CD4-positive, alpha-beta T cell treated with Interleukin-15 for 4 hours (primary cell): ENCODE measurements at regions not wholly inside any gene's neighbourhood (a gene's known extent, or its start where the extent isn't known, plus 50 kb on each side); places are given as distances from the start of the nearest gene placed in this dataset.
"Not testable (repeated sequence)": the region's sequence is repeated elsewhere in the genome, so short reads cannot be mapped to it uniquely, and the experiment has no call there.

Experiments used
- DNase-seq: peaks from one replicate; pipeline ENCODE4 v3.0.0-alpha.2; 2020; ENCODE audit warnings: low spot score

GRCh38 chr5:25764733-25765132 lies 1120.0 kb upstream of the CDH10 start:
- DNase-seq, result no peak

GRCh38 chr5:25763781-25764180 lies 1119.0 kb upstream of the CDH10 start:
- DNase-seq, result no peak

- DNase-seq, result no peak
Measured at GRCh38 chr5:25754895-25755294, 1110.1 kb upstream of the CDH10 start.

- DNase-seq, result no peak
Measured at GRCh38 chr5:25744908-25745307, 1100.1 kb upstream of the CDH10 start.

GRCh38 chr5:25716680-25717079 lies 1071.9 kb upstream of the CDH10 start:
- no peak for DNase-seq

- DNase-seq, result no peak
Measured at GRCh38 chr5:25713259-25713658, 1068.5 kb upstream of the CDH10 start.

- DNase-seq, result no peak
Measured at GRCh38 chr5:25707093-25707492, 1062.3 kb upstream of the CDH10 start.

- no peak for DNase-seq
Measured at GRCh38 chr5:25701936-25702335, 1057.2 kb upstream of the CDH10 start.

GRCh38 chr5:25694801-25695200 lies 1050.0 kb upstream of the CDH10 start:
- no peak for DNase-seq

- no peak for DNase-seq
Measured at GRCh38 chr5:25688156-25688555, 1043.4 kb upstream of the CDH10 start.

GRCh38 chr5:25669645-25670401 lies 1025.0 kb upstream of the CDH10 start:
- no peak for DNase-seq

- DNase-seq, result no peak
Measured at GRCh38 chr5:25662610-25663009, 1017.8 kb upstream of the CDH10 start.

- DNase-seq, result not testable (repeated sequence)
Measured at GRCh38 chr5:25650316-25650715, 1005.5 kb upstream of the CDH10 start.

- no peak for DNase-seq
Measured at GRCh38 chr5:25649628-25650265, 1005.0 kb upstream of the CDH10 start.

- no peak for DNase-seq
Measured at GRCh38 chr5:25646421-25647341, 1001.9 kb upstream of the CDH10 start.

GRCh38 chr5:25641124-25641523 lies 996.3 kb upstream of the CDH10 start:
- DNase-seq, result no peak

- DNase-seq, result no peak
Measured at GRCh38 chr5:25619273-25619672, 974.5 kb upstream of the CDH10 start.

- DNase-seq, result no peak
Measured at GRCh38 chr5:25618821-25619220, 974.0 kb upstream of the CDH10 start.

- DNase-seq, result no peak
Measured at GRCh38 chr5:25614466-25614865, 969.7 kb upstream of the CDH10 start.

- no peak for DNase-seq
Measured at GRCh38 chr5:25604681-25605080, 959.9 kb upstream of the CDH10 start.

- no peak for DNase-seq
Measured at GRCh38 chr5:25579111-25579510, 934.3 kb upstream of the CDH10 start.

- no peak for DNase-seq
Measured at GRCh38 chr5:25573691-25574090, 928.9 kb upstream of the CDH10 start.
